PC-9 (cell line): ENCODE measurements at regions not wholly inside any gene's neighbourhood (a gene's known extent, or its start where the extent isn't known, plus 50 kb on each side); places are given as distances from the start of the nearest gene placed in this dataset.
A peak's percentile ranks its signal among the peaks of the same experiment; 100 is the strongest.

Source experiments
- BruUV-seq: library from RNA; stranded (reverse); fragments of 400-500 nt; replicated peaks from 2 replicates; lab custom pipeline; 2021; lab: Mats Ljungman, UMichigan
- CTCF ChIA-PET: fragments of 300-600 bp; sonication (Branson Sonifier 250); formaldehyde crosslinking; loops from one replicate; lab custom pipeline; 2022; ENCODE audit warnings: antibody characterized with exemption; lab: Charles Lee
- POLR2A ChIA-PET: fragments of 300-600 bp; sonication (Branson Sonifier 250); formaldehyde crosslinking; loops from one replicate; lab custom pipeline; 2022; ENCODE audit warnings: antibody characterized with exemption; ENCODE audit not compliant: unreplicated experiment; lab: Charles Lee
- DNase-seq, 2 experiments: peaks; one replicate each; pipeline versions ENCODE4 v3.0.0 to v3.0.0-alpha.2; 2015 to 2022; ENCODE audit warnings: mixed read lengths in 1 of 2
- H2AFZ ChIP-seq: fragments of 200-600 bp; sonication (generic); 2 replicates; pipeline ENCODE4 v1.8.1; 2017; ENCODE audit warnings: antibody characterized with exemption
- H3F3A ChIP-seq: fragments of 200-600 bp; sonication (generic); 2 replicates; pipeline ENCODE4 v1.8.1; 2017; ENCODE audit warnings: antibody characterized with exemption, mild to moderate bottlenecking, low read depth; ENCODE audit not compliant: insufficient read depth
- H3K27ac ChIP-seq: fragments of 200-600 bp; sonication (generic); 2 replicates; pipeline ENCODE4 v1.6.1; 2016; ENCODE audit warnings: mixed run types
- H3K27me3 ChIP-seq: fragments of 200-600 bp; sonication (generic); 2 replicates; pipeline ENCODE4 v1.6.1; 2016; ENCODE audit warnings: low read depth, mixed run types; ENCODE audit not compliant: insufficient read depth
- H3K36me3 ChIP-seq: fragments of 200-600 bp; sonication (generic); 2 replicates; pipeline ENCODE4 v1.6.1; 2016; ENCODE audit warnings: low read depth, mixed run types
- H3K4me1 ChIP-seq: fragments of 200-600 bp; sonication (generic); replicated peaks from 2 replicates; pipeline ENCODE4 v1.6.1; 2016; ENCODE audit warnings: mixed run types; ENCODE audit not compliant: insufficient read depth
- H3K4me2 ChIP-seq: fragments of 200-600 bp; sonication (generic); 2 replicates; pipeline ENCODE4 v1.6.1; 2017; ENCODE audit warnings: mixed run types
- H3K4me3 ChIP-seq: fragments of 200-600 bp; sonication (generic); 2 replicates; pipeline ENCODE4 v1.6.1; 2016; ENCODE audit warnings: mixed run types
- H3K79me2 ChIP-seq: fragments of 200-600 bp; sonication (generic); 2 replicates; pipeline ENCODE4 v1.6.1; 2017; ENCODE audit warnings: low read depth, mixed run types
- H3K9me2 ChIP-seq: fragments of 200-600 bp; sonication (generic); 2 replicates; pipeline ENCODE4 v1.8.1; 2017; ENCODE audit warnings: mild to moderate bottlenecking; ENCODE audit not compliant: insufficient read depth
- H3K9me3 ChIP-seq: fragments of 200-600 bp; sonication (generic); 2 replicates; pipeline ENCODE4 v1.8.1; 2016; ENCODE audit warnings: low read depth; ENCODE audit not compliant: insufficient read depth
- H4K20me1 ChIP-seq: fragments of 200-600 bp; sonication (generic); 2 replicates; pipeline ENCODE4 v1.8.1; 2017; ENCODE audit not compliant: insufficient read depth
- CTCF ChIP-seq: fragments of 200-600 bp; sonication (generic); conservative IDR thresholded peaks from 2 replicates; pipeline ENCODE4 v1.6.1; 2017; ENCODE audit warnings: mixed run types, antibody characterized with exemption, mild to moderate bottlenecking, moderate library complexity
- EZH2 ChIP-seq: fragments of 200-600 bp; sonication (generic); IDR thresholded peaks from 2 replicates; pipeline ENCODE4 v1.8.0; 2017; ENCODE audit warnings: antibody characterized with exemption, low read depth
- intact Hi-C: fragments of 100-400 bp; cut with micrococcal nuclease; formaldehyde crosslinking; loops from one replicate; pipeline ENCODE4 v1.10.0; 2022; ENCODE audit not compliant: unreplicated experiment

GRCh38 chr6:145415616-145416015, 319.7 kb downstream of the EPM2A start:
- Histone ChIP-seq H3F3A (no peaks in the 10 kb centered on the region), H3K9me3 (no peaks in the 10 kb centered on the region), H3K27ac (no peak overlapping the region), H3K79me2 (no peaks in the 10 kb centered on the region), H3K4me3 (no peak overlapping the region), H3K4me1 (no peaks in the 10 kb centered on the region), H3K9me2 (no peaks in the 10 kb centered on the region), H4K20me1 (no peaks in the 10 kb centered on the region), H3K27me3 (no peaks in the 10 kb centered on the region), H3K36me3 (no peaks in the 10 kb centered on the region), H2AFZ (no peak overlapping the region), H3K4me2 (no peak overlapping the region)
- DNase-seq = no peak
- BruUV-seq = no TSS peak
- ChIA-PET POLR2A (no interaction called here), CTCF (no interaction called here)
- intact Hi-C loops = no loop called here
- TF ChIP-seq EZH2 (no peak), CTCF (no peak)

GRCh38 chr6:145420599-145420998, 314.7 kb downstream of the EPM2A start:
- ChIA-PET POLR2A (no interaction called here), CTCF (no interaction called here)
- Histone ChIP-seq H3K27ac (no peak overlapping the region), H3F3A (no peaks in the 10 kb centered on the region), H4K20me1 (no peaks in the 10 kb centered on the region), H3K9me3 (no peaks in the 10 kb centered on the region), H3K9me2 (no peaks in the 10 kb centered on the region), H3K4me1 (0 out of 2 replicates have a peak, but pooled peaks cover 8% of the 10 kb centered on the region), H2AFZ (no peak overlapping the region), H3K4me2 (no peak overlapping the region), H3K4me3 (no peak overlapping the region), H3K36me3 (no peaks in the 10 kb centered on the region), H3K27me3 (no peaks in the 10 kb centered on the region), H3K79me2 (no peaks in the 10 kb centered on the region)
- DNase-seq = no peak
- no TSS peak for BruUV-seq
- no peak for TF ChIP-seq CTCF
- no peak for TF ChIP-seq EZH2
- intact Hi-C loops = no loop called here

- 0 out of 2 replicates have a peak overlapping the region, but pooled peaks have one; percentile 21 for H3K4me2 ChIP-seq
- no peaks in the 10 kb centered on the region for H3K36me3 ChIP-seq
- no peak overlapping the region for H3K4me3 ChIP-seq
- CTCF ChIA-PET = no interaction called here
- H3K9me3 ChIP-seq = no peaks in the 10 kb centered on the region; the same call in 1 of the 2 replicates
- TF ChIP-seq CTCF = no peak
- no peak for TF ChIP-seq EZH2
- POLR2A ChIA-PET = no interaction called here
- H3K79me2 ChIP-seq = no peaks in the 10 kb centered on the region
- H2AFZ ChIP-seq = 0 out of 2 replicates have a peak overlapping the region, but pooled peaks have one; percentile 27
- no peak overlapping the region for H3K27ac ChIP-seq
- H3K9me2 ChIP-seq = no peaks in the 10 kb centered on the region
- H4K20me1 ChIP-seq = no peaks in the 10 kb centered on the region
- DNase-seq = peak in 1 of 2 experiments; percentile 30
- H3K4me1 ChIP-seq = 0 out of 2 replicates have a peak, but pooled peaks cover 8% of the 10 kb centered on the region
- BruUV-seq = no TSS peak
- H3F3A ChIP-seq = no peaks in the 10 kb centered on the region
- H3K27me3 ChIP-seq = no peaks in the 10 kb centered on the region
- intact Hi-C loops = no loop called here
Measured at GRCh38 chr6:145423936-145424335, 311.4 kb downstream of the EPM2A start.
